A549 (cell line): ENCODE measurements at regions not wholly inside any gene's neighbourhood (a gene's known extent, or its start where the extent isn't known, plus 50 kb on each side); places are given as distances from the start of the nearest gene placed in this dataset.

Experiments
- ATAC-seq, 2 experiments: fragments of 200-7000 bp in 1 of 2; fragments of >200 bp in 1 of 2; cut with Nextera tagmentation in 1 of 2; cut with Tn5 transposase in 1 of 2; 3 replicates each; pipeline versions ENCODE4 v1.8.0 to v1.9.1; 2018 to 2020; ENCODE audit warnings: mild to moderate bottlenecking in 1 of 2, moderate library complexity in 1 of 2
- CTCF ChIA-PET: fragments of 300-600 bp; sonication (Branson Sonifier 250); formaldehyde crosslinking; extraction: SDS; loops from one replicate; lab custom pipeline; 2021; ENCODE audit warnings: antibody characterized with exemption, inconsistent platforms; lab: Yijun Ruan, JAX
- POLR2A ChIA-PET: fragments of 350-600 bp; formaldehyde crosslinking; extraction: SDS; loops from one replicate; lab custom pipeline; 2021; ENCODE audit warnings: antibody characterized with exemption, inconsistent platforms; lab: Yijun Ruan, JAX
- DNase-seq, 2 experiments: peaks; one replicate each; pipeline versions ENCODE4 v3.0.0 to v3.0.0-alpha.2; 2011 to 2016; ENCODE audit warnings: low read depth in 1 of 2, low spot score in 1 of 2
- FAIRE-seq: peaks from 2 replicates; lab custom pipeline; 2011; peaks lifted over from hg19 to GRCh38; lab: Jason Lieb, UNC
- H3K27ac ChIP-seq, 2 experiments: fragments of >200 bp; sonication (Bioruptor Twin); formaldehyde crosslinking; 3 replicates each; pipeline ENCODE4 v1.5.1; 2016 to 2017
- H3K4me1 ChIP-seq: fragments of >200 bp; sonication (Bioruptor Twin); formaldehyde crosslinking; 3 replicates; pipeline ENCODE4 v1.6.1; 2016
- H3K4me2 ChIP-seq: fragments of >200 bp; sonication (Bioruptor Twin); formaldehyde crosslinking; 3 replicates; pipeline ENCODE4 v1.6.1; 2016
- H3K4me3 ChIP-seq: fragments of >200 bp; sonication (Bioruptor Twin); formaldehyde crosslinking; 3 replicates; pipeline ENCODE4 v1.5.1; 2016
- H3K9me3 ChIP-seq: fragments of >200 bp; sonication (Bioruptor Twin); formaldehyde crosslinking; 3 replicates; pipeline ENCODE4 v1.6.1; 2016
- CTCF ChIP-seq: fragments of >200 bp; sonication (Bioruptor Twin); formaldehyde crosslinking; IDR thresholded peaks from 3 replicates; pipeline ENCODE4 v1.5.1; 2016
- FOSB ChIP-seq: fragments of 250-450 bp; sonication (Bioruptor Pico); IDR thresholded peaks from 2 replicates; pipeline ENCODE4 v1.5.0; 2020; ENCODE audit warnings: mild to moderate bottlenecking, moderate library complexity
- FOSL2 ChIP-seq, 2 experiments: fragments of 450-650 bp in 1 of 2; fragments of >200 bp in 1 of 2; sonication (Bioruptor Twin) in 1 of 2; formaldehyde crosslinking; IDR thresholded peaks; 2 replicates each; pipeline versions ENCODE4 v1.5.0 to v1.6.1; 2016 to 2020; ENCODE audit warnings: mild to moderate bottlenecking in 1 of 2, moderate library complexity in 1 of 2
- HES2 ChIP-seq: fragments of >200 bp; sonication (Bioruptor Twin); formaldehyde crosslinking; IDR thresholded peaks from 2 replicates; pipeline ENCODE4 v1.6.1; 2016
- HMGXB4 ChIP-seq: fragments of 250-450 bp; sonication (Bioruptor Pico); IDR thresholded peaks from 2 replicates; pipeline ENCODE4 v1.5.0; 2021; ENCODE audit warnings: mild to moderate bottlenecking, moderate library complexity, borderline replicate concordance
- HOXB13 ChIP-seq: fragments of 250-450 bp; sonication (Bioruptor Pico); IDR thresholded peaks from 2 replicates; pipeline ENCODE4 v1.5.0; 2020; ENCODE audit warnings: low read depth, mild to moderate bottlenecking, moderate library complexity
- HOXB5 ChIP-seq: fragments of 250-450 bp; sonication (Bioruptor Pico); IDR thresholded peaks from 2 replicates; pipeline ENCODE4 v1.5.0; 2020; ENCODE audit warnings: mild to moderate bottlenecking, moderate library complexity
- JUNB ChIP-seq: fragments of >200 bp; sonication (Bioruptor Twin); formaldehyde crosslinking; IDR thresholded peaks from 2 replicates; pipeline ENCODE4 v1.6.1; 2016
- KDM1A ChIP-seq: fragments of 200-600 bp; sonication (generic); IDR thresholded peaks from 2 replicates; pipeline ENCODE4 v1.6.1; 2016; ENCODE audit warnings: low read depth, mild to moderate bottlenecking
- MAFK ChIP-seq: fragments of 450-650 bp; IDR thresholded peaks from 2 replicates; pipeline ENCODE4 v1.6.1; 2014; ENCODE audit not compliant: partially characterized antibody
- MYC ChIP-seq: IDR thresholded peaks from 2 replicates; pipeline ENCODE4 v1.6.1; 2012; ENCODE audit warnings: mild to moderate bottlenecking, inconsistent platforms, low read length, improper control_type of control experiment, borderline replicate concordance
- RAD21 ChIP-seq, 2 experiments: fragments of >200 bp in 1 of 2; sonication (Bioruptor Twin) in 1 of 2; formaldehyde crosslinking in 1 of 2; IDR thresholded peaks in 1 of 2; conservative IDR thresholded peaks in 1 of 2; 2 replicates in 1 of 2; 3 replicates in 1 of 2; pipeline ENCODE4 v1.6.1; 2012 to 2018; ENCODE audit warnings: inconsistent platforms in 1 of 2
- RNF2 ChIP-seq: fragments of 200-600 bp; sonication (generic); IDR thresholded peaks from 2 replicates; pipeline ENCODE4 v1.6.1; 2016; ENCODE audit warnings: low read depth, mild to moderate bottlenecking, antibody characterized with exemption, moderate library complexity, borderline replicate concordance
- SMC3 ChIP-seq: fragments of >200 bp; sonication (Bioruptor Twin); formaldehyde crosslinking; IDR thresholded peaks from 3 replicates; pipeline ENCODE4 v1.6.1; 2018; ENCODE audit warnings: inconsistent platforms
- ZC3H11A ChIP-seq: fragments of 450-650 bp; IDR thresholded peaks from 2 replicates; pipeline ENCODE4 v1.6.1; 2014; ENCODE audit warnings: antibody characterized with exemption, mild to moderate bottlenecking
- ZNF302 ChIP-seq: fragments of 250-450 bp; sonication (Bioruptor Pico); IDR thresholded peaks from 2 replicates; pipeline ENCODE4 v1.9.0; 2021; ENCODE audit warnings: inconsistent platforms, mild to moderate bottlenecking, moderate library complexity
- ZSCAN20 ChIP-seq: fragments of 250-450 bp; sonication (Bioruptor Pico); IDR thresholded peaks from 2 replicates; pipeline ENCODE4 v1.8.0; 2022; ENCODE audit warnings: mild to moderate bottlenecking, moderate library complexity
- WGBS: methylation state at CpG from one replicate; pipeline ENCODE4 v1.1.6; 2017; ENCODE audit errors: missing lambda C conversion rate; 5-methylcytosine and 5-hydroxymethylcytosine counted together
- TF ChIP-seq, protein P1 (sequence below): fragments of 150-350 bp; IDR thresholded peaks from 2 replicates; pipeline ENCODE4 v1.6.1; 2014; ENCODE audit warnings: low read depth, mild to moderate bottlenecking, low read length
- TF ChIP-seq, protein P2 (sequence below): fragments of 450-650 bp; IDR thresholded peaks from 2 replicates; pipeline ENCODE4 v1.6.1; 2014; ENCODE audit warnings: antibody characterized with exemption
- TF ChIP-seq, protein P3 (sequence below): IDR thresholded peaks from 2 replicates; pipeline ENCODE4 v1.6.1; 2012; ENCODE audit warnings: low read depth, borderline replicate concordance
- TF ChIP-seq, protein P4 (sequence below): IDR thresholded peaks from 2 replicates; pipeline ENCODE4 v1.6.1; 2012

- FAIRE-seq, result peak; percentile 7
- CTCF ChIA-PET, result interaction anchor here (0.7 to 1.3 kb wide), 2 partner anchors 91 to 92 kb away, joined by 3 read pairs; no protein-coding TSS in a partner anchor
Observed at GRCh38 chrX:13396924-13397323, 77.1 kb upstream of the ATXN3L start.

GRCh38 chrX:13389501-13389900 lies 69.6 kb upstream of the ATXN3L start:
- no peak for FAIRE-seq
- Histone ChIP-seq H3K9me3 (peaks cover 4% of the 10 kb centered on the region; the same call in 1 of the 3 replicates), H3K27ac (peak overlapping the region in 1 of 2 experiments; percentile 41; a peak in 2 of 6 replicates), H3K4me2 (no peak overlapping the region), H3K4me1 (peaks cover 12% of the 10 kb centered on the region; the same call in 2 of the 3 replicates), H3K4me3 (no peak overlapping the region)
- WGBS, result 96% methylated on average over 1 of the region's 1 CpG
- no peak for DNase-seq
- no peak for ATAC-seq
- TF ChIP-seq MYC (no peak), JUNB (no peak), HOXB13 (CRISPR knock-in tag) (no peak), SMC3 (no peak), FOSB (no peak), ZNF302 (no peak)
- TF ChIP-seq, protein P1, sequence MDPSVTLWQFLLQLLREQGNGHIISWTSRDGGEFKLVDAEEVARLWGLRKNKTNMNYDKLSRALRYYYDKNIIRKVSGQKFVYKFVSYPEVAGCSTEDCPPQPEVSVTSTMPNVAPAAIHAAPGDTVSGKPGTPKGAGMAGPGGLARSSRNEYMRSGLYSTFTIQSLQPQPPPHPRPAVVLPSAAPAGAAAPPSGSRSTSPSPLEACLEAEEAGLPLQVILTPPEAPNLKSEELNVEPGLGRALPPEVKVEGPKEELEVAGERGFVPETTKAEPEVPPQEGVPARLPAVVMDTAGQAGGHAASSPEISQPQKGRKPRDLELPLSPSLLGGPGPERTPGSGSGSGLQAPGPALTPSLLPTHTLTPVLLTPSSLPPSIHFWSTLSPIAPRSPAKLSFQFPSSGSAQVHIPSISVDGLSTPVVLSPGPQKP, result no peak
- TF ChIP-seq, protein P2, sequence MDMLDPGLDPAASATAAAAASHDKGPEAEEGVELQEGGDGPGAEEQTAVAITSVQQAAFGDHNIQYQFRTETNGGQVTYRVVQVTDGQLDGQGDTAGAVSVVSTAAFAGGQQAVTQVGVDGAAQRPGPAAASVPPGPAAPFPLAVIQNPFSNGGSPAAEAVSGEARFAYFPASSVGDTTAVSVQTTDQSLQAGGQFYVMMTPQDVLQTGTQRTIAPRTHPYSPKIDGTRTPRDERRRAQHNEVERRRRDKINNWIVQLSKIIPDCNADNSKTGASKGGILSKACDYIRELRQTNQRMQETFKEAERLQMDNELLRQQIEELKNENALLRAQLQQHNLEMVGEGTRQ, result no peak
- POLR2A ChIA-PET, result interaction anchor here (0.5 kb wide), 1 partner anchor 283 kb away, joined by 5 read pairs; no protein-coding TSS in a partner anchor
- CTCF ChIA-PET, result interaction anchor here (1.4 kb wide), 1 partner anchor 98 kb away, joined by 3 read pairs; no protein-coding TSS in a partner anchor

More at GRCh38 chrX:13396924-13397323, 77.1 kb upstream of the ATXN3L start:
- ATAC-seq (no peak), DNase-seq (peak in 1 of 2 experiments; percentile 39)
- Histone ChIP-seq H3K27ac (peak overlapping the region; percentile 98), H3K9me3 (peaks cover 26% of the 10 kb centered on the region), H3K4me2 (peak overlapping the region; percentile 68), H3K4me1 (peaks cover 32% of the 10 kb centered on the region), H3K4me3 (no peak overlapping the region)
- TF ChIP-seq ZC3H11A (no peak), RAD21 (conservative IDR thresholded peaks at IDR 0.05 in 1 of 2, IDR thresholded peaks at IDR 0.05 in 1 of 2) (peak; percentile 10 to 34; a peak in 2 of 5 replicates)
- TF ChIP-seq, protein P3, sequence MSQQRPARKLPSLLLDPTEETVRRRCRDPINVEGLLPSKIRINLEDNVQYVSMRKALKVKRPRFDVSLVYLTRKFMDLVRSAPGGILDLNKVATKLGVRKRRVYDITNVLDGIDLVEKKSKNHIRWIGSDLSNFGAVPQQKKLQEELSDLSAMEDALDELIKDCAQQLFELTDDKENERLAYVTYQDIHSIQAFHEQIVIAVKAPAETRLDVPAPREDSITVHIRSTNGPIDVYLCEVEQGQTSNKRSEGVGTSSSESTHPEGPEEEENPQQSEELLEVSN, result no peak
- POLR2A ChIA-PET, result no interaction called here

GRCh38 chrX:13387666-13388494 lies 68.0 kb upstream of the ATXN3L start:
- POLR2A ChIA-PET, result no interaction called here
- CTCF ChIA-PET, result interaction anchor here (1.0 kb wide), 2 partner anchors 22 to 100 kb away, joined by 3 read pairs; no protein-coding TSS in a partner anchor
- peaks cover 12% of the 10 kb centered on the region; the same call in 2 of the 3 replicates for H3K4me1 ChIP-seq
- TF ChIP-seq ZSCAN20 (no peak), HOXB5 (CRISPR knock-in tag) (no peak)
- no peak for FAIRE-seq
- no peak for DNase-seq
- no peak for ATAC-seq
- WGBS, result 94% methylated on average over 2 of the region's 2 CpGs
- no peaks in the 10 kb centered on the region for H3K9me3 ChIP-seq
- no peak overlapping the region for H3K4me2 ChIP-seq
- H3K27ac ChIP-seq, result peak overlapping the region in 1 of 2 experiments; percentile 65; a peak in 3 of 6 replicates
- H3K4me3 ChIP-seq, result no peak overlapping the region

GRCh38 chrX:13386636-13387035 lies 66.8 kb upstream of the ATXN3L start:
- POLR2A ChIA-PET, result no interaction called here
- peak overlapping the region in 1 of 2 experiments; percentile 65; a peak in 3 of 6 replicates for H3K27ac ChIP-seq
- H3K9me3 ChIP-seq, result no peaks in the 10 kb centered on the region
- TF ChIP-seq MAFK (peak; percentile 13), CTCF (no peak), HMGXB4 (no peak), KDM1A (no peak), FOSL2 (IDR thresholded peaks at IDR 0.05) (no peak), FOSL2 (CRISPR knock-in tag; IDR thresholded peaks at IDR 0.05) (no peak), HES2 (no peak), RNF2 (no peak)
- TF ChIP-seq, protein P4, sequence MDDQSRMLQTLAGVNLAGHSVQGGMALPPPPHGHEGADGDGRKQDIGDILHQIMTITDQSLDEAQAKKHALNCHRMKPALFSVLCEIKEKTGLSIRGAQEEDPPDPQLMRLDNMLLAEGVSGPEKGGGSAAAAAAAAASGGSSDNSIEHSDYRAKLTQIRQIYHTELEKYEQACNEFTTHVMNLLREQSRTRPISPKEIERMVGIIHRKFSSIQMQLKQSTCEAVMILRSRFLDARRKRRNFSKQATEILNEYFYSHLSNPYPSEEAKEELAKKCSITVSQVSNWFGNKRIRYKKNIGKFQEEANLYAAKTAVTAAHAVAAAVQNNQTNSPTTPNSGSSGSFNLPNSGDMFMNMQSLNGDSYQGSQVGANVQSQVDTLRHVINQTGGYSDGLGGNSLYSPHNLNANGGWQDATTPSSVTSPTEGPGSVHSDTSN, result no peak
- CTCF ChIA-PET, result no interaction called here
- no peak for ATAC-seq
- H3K4me1 ChIP-seq, result peaks cover 12% of the 10 kb centered on the region; the same call in 2 of the 3 replicates
- FAIRE-seq, result no peak
- H3K4me3 ChIP-seq, result no peak overlapping the region
- no peak for DNase-seq
- H3K4me2 ChIP-seq, result no peak overlapping the region
